Caco-2 (cell line): ENCODE measurements at regions not wholly inside any gene's neighbourhood (a gene's known extent, or its start where the extent isn't known, plus 50 kb on each side); places are given as distances from the start of the nearest gene placed in this dataset.
"Not testable (repeated sequence)": the region's sequence is repeated elsewhere in the genome, so short reads cannot be mapped to it uniquely, and the experiment has no call there.

Experiments used
- BruUV-seq: library from RNA; stranded (reverse); fragments of 400-500 nt; replicated peaks from 2 replicates; lab custom pipeline; 2021; lab: Mats Ljungman, UMichigan
- CTCF ChIA-PET: fragments of 300-600 bp; sonication (Branson Sonifier 250); formaldehyde crosslinking; loops from one replicate; lab custom pipeline; 2022; ENCODE audit warnings: antibody characterized with exemption; lab: Charles Lee
- POLR2A ChIA-PET: fragments of 300-600 bp; sonication (Branson Sonifier 250); formaldehyde crosslinking; loops from one replicate; lab custom pipeline; 2022; ENCODE audit warnings: antibody characterized with exemption; lab: Charles Lee
- DNase-seq, 2 experiments: peaks; one replicate each; pipeline versions ENCODE4 v3.0.0 to v3.0.0-alpha.2; 2020 to 2022
- H3K27me3 ChIP-seq: replicated peaks from 2 replicates; pipeline ENCODE4 v1.6.0; 2011; ENCODE audit warnings: low read length; ENCODE audit not compliant: control insufficient read depth, insufficient read depth
- H3K36me3 ChIP-seq: 2 replicates; pipeline ENCODE4 v1.5.1; 2011; ENCODE audit warnings: low read length; ENCODE audit not compliant: control insufficient read depth, insufficient read depth
- H3K4me1 ChIP-seq: fragments of 250-450 bp; sonication (Bioruptor Pico); 2 replicates; pipeline ENCODE4 v1.5.1; 2020; ENCODE audit warnings: mild to moderate bottlenecking
- H3K4me3 ChIP-seq: 2 replicates; pipeline ENCODE4 v1.5.1; 2011; ENCODE audit warnings: low read depth, mild to moderate bottlenecking, control low read depth, low read length
- H3K9me3 ChIP-seq: fragments of 250-450 bp; sonication (Bioruptor Pico); 2 replicates; pipeline ENCODE4 v1.5.1; 2020; ENCODE audit warnings: mild to moderate bottlenecking, moderate library complexity
- H3K27ac Mint-ChIP-seq: one replicate; pipeline ENCODE4 v1.8.0; 2022; ENCODE audit warnings: mixed read lengths; ENCODE audit not compliant: unreplicated experiment
- H3K27me3 Mint-ChIP-seq: one replicate; pipeline ENCODE4 v1.8.0; 2022; ENCODE audit warnings: mixed read lengths; ENCODE audit not compliant: insufficient read depth, unreplicated experiment
- H3K36me3 Mint-ChIP-seq: one replicate; pipeline ENCODE4 v1.8.0; 2022; ENCODE audit warnings: mild to moderate bottlenecking, mixed read lengths; ENCODE audit not compliant: insufficient read depth, unreplicated experiment
- H3K4me1 Mint-ChIP-seq: one replicate; pipeline ENCODE4 v1.8.0; 2022; ENCODE audit warnings: low read depth, mixed read lengths; ENCODE audit not compliant: unreplicated experiment
- H3K4me3 Mint-ChIP-seq: one replicate; pipeline ENCODE4 v1.8.0; 2022; ENCODE audit warnings: mild to moderate bottlenecking, moderate library complexity, mixed read lengths; ENCODE audit not compliant: unreplicated experiment
- H3K9me3 Mint-ChIP-seq: one replicate; pipeline ENCODE4 v1.8.0; 2022; ENCODE audit warnings: mixed read lengths; ENCODE audit not compliant: unreplicated experiment
- CTCF ChIP-seq, 2 experiments: fragments of 200-600 bp in 1 of 2; IDR thresholded peaks; 1 replicate in 1 of 2; 2 replicates in 1 of 2; pipeline versions ENCODE4 v1.5.1 to v1.8.0; 2011 to 2022; ENCODE audit warnings: antibody characterized with exemption in 1 of 2, control low read depth in 1 of 2, inconsistent platforms in 1 of 2, low read depth in 1 of 2, low read length in 1 of 2, mild to moderate bottlenecking in 1 of 2, moderate library complexity in 1 of 2; ENCODE audit not compliant: insufficient read depth in 1 of 2, severe bottlenecking in 1 of 2, unreplicated experiment in 1 of 2
- intact Hi-C: fragments of 100-400 bp; cut with micrococcal nuclease; formaldehyde crosslinking; loops from one replicate; pipeline ENCODE4 v1.10.0; 2022; ENCODE audit not compliant: unreplicated experiment

GRCh38 chr3:144501467-144501866, 529.8 kb downstream of the DIPK2A start:
- Mint-ChIP-seq H3K4me1 (no peaks in the 10 kb centered on the region), H3K27ac (no peak overlapping the region), H3K4me3 (no peak overlapping the region), H3K27me3 (no peaks in the 10 kb centered on the region), H3K36me3 (no peaks in the 10 kb centered on the region), H3K9me3 (no peaks in the 10 kb centered on the region)
- no peaks in the 10 kb centered on the region for H3K27me3 ChIP-seq
- no peak for TF ChIP-seq CTCF (IDR thresholded peaks at IDR 0.05; ENCODE audit: insufficient read depth in 1 of 2, low read depth in 1 of 2, low read length in 1 of 2, severe bottlenecking in 1 of 2, unreplicated experiment in 1 of 2)
- BruUV-seq: no TSS peak
- no peaks in the 10 kb centered on the region for H3K4me1 ChIP-seq
- H3K9me3 ChIP-seq: no peaks in the 10 kb centered on the region
- POLR2A ChIA-PET: interaction anchor here (1.0 kb wide), 1 partner anchor 530 kb away, joined by 3 read pairs; the partner anchor contains the start of gene DIPK2A
- H3K36me3 ChIP-seq: no peaks in the 10 kb centered on the region
- CTCF ChIA-PET: no interaction called here
- DNase-seq: no peak
- no peak overlapping the region for H3K4me3 ChIP-seq
- intact Hi-C loops: no loop called here

GRCh38 chr3:144502402-144502801, 530.8 kb downstream of the DIPK2A start:
- H3K4me1 Mint-ChIP-seq: no peaks in the 10 kb centered on the region
- no peaks in the 10 kb centered on the region for H3K9me3 ChIP-seq
- POLR2A ChIA-PET: no interaction called here
- DNase-seq: no peak
- H3K36me3 ChIP-seq: no peaks in the 10 kb centered on the region
- H3K27me3 Mint-ChIP-seq: no peaks in the 10 kb centered on the region
- intact Hi-C loops: no loop called here
- no peak overlapping the region for H3K4me3 ChIP-seq
- BruUV-seq: no TSS peak
- no peaks in the 10 kb centered on the region for H3K27me3 ChIP-seq
- CTCF ChIA-PET: no interaction called here
- no peaks in the 10 kb centered on the region for H3K36me3 Mint-ChIP-seq
- no peaks in the 10 kb centered on the region for H3K4me1 ChIP-seq
- H3K27ac Mint-ChIP-seq: no peak overlapping the region
- H3K9me3 Mint-ChIP-seq: no peaks in the 10 kb centered on the region
- no peak for TF ChIP-seq CTCF (IDR thresholded peaks at IDR 0.05; ENCODE audit: insufficient read depth in 1 of 2, low read depth in 1 of 2, low read length in 1 of 2, severe bottlenecking in 1 of 2, unreplicated experiment in 1 of 2)
- no peak overlapping the region for H3K4me3 Mint-ChIP-seq

GRCh38 chr3:144506375-144506774, 534.8 kb downstream of the DIPK2A start:
- H3K36me3 Mint-ChIP-seq, CTCF ChIA-PET, DNase-seq: not testable (repeated sequence)

GRCh38 chr3:144511346-144511745, 539.7 kb downstream of the DIPK2A start:
- Mint-ChIP-seq H3K27ac (no peak overlapping the region), H3K9me3 (no peaks in the 10 kb centered on the region), H3K4me3 (no peak overlapping the region), H3K36me3 (no peaks in the 10 kb centered on the region), H3K27me3 (no peaks in the 10 kb centered on the region), H3K4me1 (no peaks in the 10 kb centered on the region)
- Histone ChIP-seq H3K36me3 (no peaks in the 10 kb centered on the region), H3K27me3 (no peaks in the 10 kb centered on the region), H3K9me3 (no peaks in the 10 kb centered on the region), H3K4me1 (peaks cover 6% of the 10 kb centered on the region; the same call in 1 of the 2 replicates), H3K4me3 (no peak overlapping the region)
- ChIA-PET POLR2A (no interaction called here), CTCF (no interaction called here)
- no TSS peak for BruUV-seq
- intact Hi-C loops: no loop called here
- no peak for DNase-seq
- TF ChIP-seq CTCF (IDR thresholded peaks at IDR 0.05; ENCODE audit: insufficient read depth in 1 of 2, low read depth in 1 of 2, low read length in 1 of 2, severe bottlenecking in 1 of 2, unreplicated experiment in 1 of 2): no peak

More at GRCh38 chr3:144506375-144506774, 534.8 kb downstream of the DIPK2A start:
- H3K4me3 ChIP-seq, H3K27me3 ChIP-seq, H3K27me3 Mint-ChIP-seq, H3K9me3 ChIP-seq, POLR2A ChIA-PET, BruUV-seq, H3K27ac Mint-ChIP-seq, H3K36me3 ChIP-seq, H3K4me1 Mint-ChIP-seq, H3K9me3 Mint-ChIP-seq, intact Hi-C loops, H3K4me3 Mint-ChIP-seq, H3K4me1 ChIP-seq: not testable (repeated sequence)
